NOMO-1 treated with DMSO at 0.1 percent for 48 hours (cell line): ENCODE measurements at regions not wholly inside any gene's neighbourhood (a gene's known extent, or its start where the extent isn't known, plus 50 kb on each side); places are given as distances from the start of the nearest gene placed in this dataset.
"Not testable (repeated sequence)": the region's sequence is repeated elsewhere in the genome, so short reads cannot be mapped to it uniquely, and the experiment has no call there.

Experiments used
- DNase-seq: peaks from one replicate; lab custom pipeline; 2025; ENCODE audit not compliant: unreplicated experiment; lab: John Stamatoyannopoulos, UW

DNA sequence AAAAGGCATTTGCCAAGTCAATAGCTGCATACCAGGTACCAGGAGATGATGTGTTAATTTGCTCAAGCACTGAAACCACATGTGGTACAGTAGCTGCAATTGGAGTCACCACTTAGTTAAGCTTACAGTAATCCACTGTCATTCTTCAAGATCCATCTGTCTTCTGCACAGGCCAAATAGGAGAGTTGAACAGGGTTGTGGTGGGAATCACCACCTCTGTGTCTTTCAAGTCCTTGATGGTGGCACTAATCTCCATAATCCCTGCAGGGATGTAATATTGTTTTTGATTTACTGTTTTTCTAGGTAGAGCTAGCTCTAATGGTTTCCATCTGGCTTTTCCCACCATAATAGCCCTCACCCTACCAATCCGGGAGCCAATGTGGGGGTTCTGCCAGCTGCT is 91.9 kb downstream of the FCRL5 start:
- no peak for DNase-seq

DNA sequence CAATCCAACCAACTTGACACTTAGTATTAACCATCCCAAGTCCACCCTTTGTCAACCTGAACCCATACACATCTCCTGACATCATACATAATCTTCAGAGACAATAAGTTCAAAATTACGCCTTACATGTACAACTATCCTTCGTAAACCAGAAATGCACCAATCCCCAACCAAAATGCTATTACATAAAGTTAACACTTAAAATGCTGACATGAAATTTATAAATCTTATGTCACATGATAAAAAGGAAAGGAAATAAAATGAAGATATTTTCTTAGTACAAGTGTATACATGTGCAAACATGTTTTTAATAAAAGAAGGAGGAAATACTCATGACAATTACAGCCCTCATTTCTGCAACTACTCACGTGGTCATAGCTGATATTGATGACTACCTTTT is 95.0 kb downstream of the FCRL5 start:
- DNase-seq = no peak

- DNase-seq = no peak
These were observed 97.0 kb downstream of the FCRL5 start for GRCh38 chr1:157455318-157455717.

- no peak for DNase-seq
These were observed 102.2 kb downstream of the FCRL5 start for GRCh38 chr1:157450106-157450505.

DNA sequence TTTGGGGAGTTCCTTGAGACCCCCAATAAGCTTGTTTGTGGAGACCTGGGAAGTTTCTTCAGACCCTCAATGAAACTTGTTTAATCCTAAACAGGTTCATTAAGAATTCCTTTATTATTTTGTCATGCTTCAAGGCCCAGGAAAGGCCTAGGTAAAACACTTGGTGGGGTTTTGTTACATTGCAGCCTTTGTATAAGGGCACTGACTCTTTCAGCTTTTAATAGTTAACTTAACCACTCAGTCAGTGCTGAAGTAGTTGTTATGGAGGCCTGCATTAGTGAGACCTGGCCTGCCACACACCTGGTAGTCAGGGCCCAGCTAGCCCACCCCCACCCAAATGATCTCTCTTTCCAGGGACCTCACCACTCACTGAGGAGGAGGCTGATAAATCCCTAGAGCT is 103.7 kb downstream of the FCRL5 start:
- no peak for DNase-seq

DNA sequence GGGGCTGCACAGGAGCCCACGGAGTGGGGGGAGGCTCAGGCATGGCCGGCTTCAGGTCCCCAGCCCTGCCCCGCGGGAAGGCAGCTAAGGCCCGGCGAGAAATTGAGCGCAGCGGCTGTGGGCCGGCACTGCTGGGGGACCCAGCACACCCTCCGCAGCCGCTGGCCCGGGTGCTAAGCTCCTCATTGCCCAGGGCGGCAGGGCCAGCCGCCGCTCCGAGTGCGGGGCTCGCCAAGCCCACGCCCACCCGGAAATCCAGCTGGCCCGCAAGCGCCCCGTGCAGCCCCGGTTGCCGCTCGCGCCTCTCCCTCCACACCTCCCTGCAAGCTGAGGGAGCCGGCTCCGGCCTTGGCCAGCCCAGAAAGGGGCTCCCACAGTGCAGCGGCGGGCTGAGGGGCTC is 106.0 kb downstream of the FCRL5 start:
- DNase-seq = not testable (repeated sequence)

- DNase-seq = not testable (repeated sequence)
These were observed 106.6 kb downstream of the FCRL5 start for GRCh38 chr1:157445616-157446140.

GRCh38 chr1:157442065-157442464 is 110.2 kb downstream of the FCRL5 start:
- DNase-seq = no peak

DNA sequence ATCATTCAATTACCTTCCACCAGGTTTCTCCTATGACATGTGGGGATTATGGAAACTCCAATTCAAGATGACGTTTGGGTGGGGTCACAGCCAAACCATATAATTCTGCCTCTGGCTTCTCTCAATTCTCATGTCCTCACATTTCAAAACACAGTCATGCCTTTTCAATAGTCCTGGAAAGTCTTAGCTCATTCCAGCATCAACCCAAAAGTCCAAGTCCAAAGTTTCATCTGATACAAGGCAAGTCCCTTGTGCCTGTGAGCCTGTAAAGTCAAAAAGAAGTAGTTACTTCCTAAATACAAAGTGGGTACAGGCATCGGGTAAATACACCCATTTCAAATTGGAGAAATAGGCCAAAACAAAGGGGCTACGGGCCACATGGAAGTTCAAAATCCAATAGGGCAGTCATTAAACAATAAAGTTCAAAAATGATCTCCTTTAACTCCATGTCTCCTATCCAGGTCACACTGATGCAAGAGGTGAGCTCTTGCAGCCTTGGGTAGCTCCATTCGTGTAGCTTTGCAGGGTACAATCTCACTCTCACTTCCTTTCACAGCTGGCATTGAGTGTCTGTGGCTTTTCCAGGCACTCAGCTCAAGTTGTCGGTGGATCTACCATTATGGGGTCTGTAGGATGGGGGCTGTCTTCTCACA is 112.9 kb downstream of the FCRL5 start:
- DNase-seq = peak; percentile 57

DNA sequence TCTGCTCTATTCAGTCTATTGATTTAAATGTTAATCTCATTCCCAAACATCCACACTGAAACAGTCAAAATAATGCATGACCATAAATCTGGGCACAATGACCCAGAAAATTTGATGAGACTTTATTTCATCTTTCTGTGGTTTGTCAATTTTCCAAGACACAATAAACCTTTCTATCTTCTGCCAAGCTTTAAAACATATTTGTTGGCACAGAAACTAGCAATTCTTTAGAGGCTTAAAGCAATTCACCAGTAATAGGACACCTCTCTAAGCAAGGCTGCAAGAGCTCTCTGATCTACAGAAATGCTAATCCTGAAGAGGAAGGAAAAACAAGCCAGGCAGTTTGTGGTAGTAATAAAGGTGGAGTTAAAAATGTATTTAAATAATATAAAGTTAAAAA is 113.7 kb downstream of the FCRL5 start:
- no peak for DNase-seq

- DNase-seq = no peak
These were observed 114.2 kb downstream of the FCRL5 start for GRCh38 chr1:157438146-157438545.

DNA sequence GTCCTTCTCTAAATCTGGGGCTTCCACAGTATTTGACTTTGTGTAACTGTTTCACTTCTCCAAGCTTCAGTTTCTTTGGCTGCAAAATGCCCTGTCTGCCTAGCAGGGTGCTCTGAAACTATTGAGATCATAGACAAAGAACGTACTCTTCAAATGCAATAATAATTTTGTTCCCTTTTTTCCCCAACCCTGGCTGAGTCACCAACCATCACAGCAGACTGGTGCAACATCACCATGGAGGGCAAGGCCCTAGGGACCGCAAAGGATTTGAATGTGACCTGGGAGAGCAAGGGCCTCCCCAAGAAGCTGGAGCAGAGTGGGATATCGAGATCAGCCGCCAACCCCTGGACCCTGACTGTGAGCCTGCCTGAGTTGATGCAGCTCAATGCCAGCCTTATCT is 115.0 kb downstream of the FCRL5 start:
- peak; percentile 96 for DNase-seq

GRCh38 chr1:157431751-157432150 is 120.6 kb downstream of the FCRL5 start:
- no peak for DNase-seq

DNA sequence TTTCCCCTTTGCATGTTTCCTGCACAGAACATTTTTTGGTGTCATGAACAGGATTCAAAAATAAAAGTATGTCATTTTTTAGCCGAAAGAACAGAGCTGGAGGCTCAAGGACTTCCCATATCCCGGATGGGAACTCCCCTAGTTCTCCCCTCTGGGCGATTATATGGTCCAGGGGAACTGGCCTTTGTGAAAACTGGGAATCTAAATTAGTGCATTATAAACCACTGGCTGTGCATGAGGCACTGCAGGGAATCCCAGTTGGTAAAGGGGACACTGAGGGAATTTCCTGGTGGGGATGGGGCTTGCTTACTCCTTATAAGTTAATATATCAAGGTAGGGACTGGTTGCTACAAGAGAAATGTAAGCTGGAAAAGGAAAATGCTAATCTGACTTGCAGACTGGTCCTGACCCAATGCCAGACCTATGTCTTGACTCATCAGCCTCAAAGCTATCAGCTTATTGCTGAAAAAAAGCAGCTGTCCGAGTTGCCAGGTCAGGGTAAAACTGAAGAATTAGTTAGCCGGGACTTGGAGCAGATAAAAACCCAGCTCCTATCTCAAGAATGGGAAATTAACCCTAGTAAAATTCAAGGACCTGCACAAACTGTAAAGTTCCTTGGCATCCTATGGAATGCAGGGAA is 122.6 kb downstream of the FCRL5 start:
- no peak for DNase-seq

- not testable (repeated sequence) for DNase-seq
These were observed 128.6 kb downstream of the FCRL5 start for GRCh38 chr1:157423764-157424163.

- DNase-seq = no peak
These were observed 132.3 kb downstream of the FCRL5 start for GRCh38 chr1:157419845-157420542.

- DNase-seq = no peak
These were observed 133.7 kb downstream of the FCRL5 start for GRCh38 chr1:157418659-157419058.

DNA sequence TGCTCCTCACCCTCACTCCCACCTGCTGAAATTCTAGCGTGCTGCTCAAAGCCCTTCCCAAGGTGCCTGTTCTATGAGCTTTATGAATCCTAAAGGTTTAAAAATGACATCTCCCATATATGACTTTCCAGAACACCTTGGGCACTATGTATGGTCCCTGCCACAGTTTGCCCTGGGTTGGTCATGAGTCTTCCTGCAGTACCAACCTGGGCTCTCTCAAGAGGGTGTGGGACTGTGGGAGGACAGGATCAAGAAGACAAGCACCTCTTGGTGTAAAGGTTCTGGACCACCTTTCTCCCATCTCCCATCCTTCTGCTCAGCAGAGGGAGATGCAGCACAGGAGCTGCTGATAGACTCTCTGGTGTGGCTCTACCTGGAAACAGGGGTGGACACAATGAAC is 134.1 kb downstream of the FCRL5 start:
- DNase-seq = no peak

DNA sequence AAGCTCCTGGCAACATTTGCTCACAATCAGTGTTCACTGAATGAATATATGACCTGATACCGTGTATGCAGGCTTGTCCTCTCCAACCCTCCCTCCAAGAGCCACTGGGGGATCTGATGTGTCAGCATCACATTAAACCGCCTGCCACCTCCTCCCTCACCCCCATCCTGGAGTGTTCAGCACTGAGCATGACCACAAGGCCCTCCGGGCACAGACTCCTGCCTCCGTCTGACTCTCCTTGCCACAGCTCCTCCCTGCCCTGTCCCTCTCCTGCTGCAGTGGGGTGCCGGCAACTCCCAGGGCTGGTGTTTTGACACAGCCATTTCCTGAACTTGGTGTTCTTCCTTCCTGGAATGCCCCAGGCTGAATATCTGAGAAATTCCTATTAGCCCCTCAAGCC is 136.7 kb downstream of the FCRL5 start:
- DNase-seq = no peak

DNA sequence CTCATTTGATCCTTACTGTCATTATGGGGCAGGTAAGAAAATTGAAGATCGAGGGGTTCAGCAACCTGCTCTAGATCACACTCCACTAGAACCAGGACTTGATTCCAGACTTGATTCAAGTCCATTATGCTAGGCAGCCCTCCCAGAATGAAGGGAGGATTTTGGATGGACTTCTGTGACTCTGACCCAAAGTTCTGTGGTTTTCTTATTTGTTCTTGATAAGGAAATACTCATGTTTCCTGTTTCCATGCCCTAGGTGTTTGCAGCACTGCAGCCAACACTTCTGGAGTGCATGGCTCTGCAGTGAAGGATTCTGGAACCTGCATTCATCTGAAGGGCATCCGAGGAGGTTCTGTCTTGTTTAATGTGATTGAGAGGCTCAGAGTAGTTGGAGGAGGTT is 140.0 kb downstream of the FCRL5 start:
- DNase-seq = no peak

DNA sequence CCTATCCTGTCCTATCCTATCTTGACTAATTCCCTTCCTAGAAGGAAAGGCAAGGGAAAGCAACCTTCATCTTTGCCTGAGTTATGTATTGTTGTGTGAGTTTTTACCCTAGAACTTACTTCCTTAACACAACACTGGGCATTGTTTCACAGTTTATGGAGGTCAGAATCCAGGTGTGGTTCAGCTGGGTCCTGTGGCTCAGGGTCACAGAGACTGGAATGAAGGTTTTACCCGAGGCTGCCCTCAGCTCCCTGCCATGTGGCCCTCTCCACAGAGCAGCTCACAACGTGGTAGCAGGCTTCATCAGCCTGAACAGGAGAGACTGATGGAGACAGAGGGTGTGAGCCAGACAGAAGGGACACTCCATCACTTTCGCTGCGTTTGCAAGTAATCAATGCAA is 140.5 kb downstream of the FCRL5 start:
- no peak for DNase-seq

- DNase-seq = no peak
These were observed 141.3 kb downstream of the FCRL5 start for GRCh38 chr1:157411064-157411463.
